ENCODE measurements at regions not wholly inside any gene's neighbourhood (a gene's known extent, or its start where the extent isn't known, plus 50 kb on each side); places are given as distances from the start of the nearest gene placed in this dataset.

- TF ChIP-seq CTCF (IDR thresholded peaks at IDR 0.05) (no peak), EZH2 (IDR thresholded peaks at IDR 0.05) (no peak), EZH2phosphoT487 (IDR thresholded peaks at IDR 0.05) (no peak)
These were observed 75.0 kb upstream of the PAQR3 start for GRCh38 chr4:79014230-79014629.

All from neural progenitor cell (in vitro differentiated cells).